GM12874 (cell line): ENCODE measurements at regions not wholly inside any gene's neighbourhood (a gene's known extent, or its start where the extent isn't known, plus 50 kb on each side); places are given as distances from the start of the nearest gene placed in this dataset.

ENCODE experiments used
- TF ChIP-seq, protein P1 (sequence below): IDR thresholded peaks from 2 replicates; pipeline ENCODE4 v1.5.1; 2011; ENCODE audit warnings: low read depth, mild to moderate bottlenecking, control low read depth, low read length, moderate library complexity; ENCODE audit not compliant: insufficient read depth

DNA sequence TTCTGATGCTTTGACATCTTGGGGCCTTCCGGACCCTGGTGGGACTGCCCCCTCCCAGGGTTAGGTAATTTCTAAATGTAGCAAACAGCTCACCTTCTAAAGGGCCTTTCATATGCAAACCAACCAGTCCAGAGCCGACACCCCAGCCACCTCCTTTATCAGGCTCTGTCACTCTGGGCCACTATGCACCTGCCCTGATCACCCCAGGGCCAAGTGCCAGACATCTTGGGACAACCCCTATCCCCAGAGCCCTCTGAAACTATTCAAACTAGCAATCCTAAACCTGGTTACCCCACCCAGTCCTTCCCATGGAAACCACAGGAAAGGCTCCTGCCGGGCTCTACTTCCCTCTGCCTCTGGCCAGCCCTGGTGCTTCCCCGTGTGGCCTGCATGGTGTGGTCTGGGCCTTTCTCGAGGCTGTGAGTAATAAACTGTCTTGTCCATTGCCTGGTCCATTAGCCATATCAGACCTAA, 91.2 kb upstream of the TNRC6C start:
- TF ChIP-seq, protein P1, sequence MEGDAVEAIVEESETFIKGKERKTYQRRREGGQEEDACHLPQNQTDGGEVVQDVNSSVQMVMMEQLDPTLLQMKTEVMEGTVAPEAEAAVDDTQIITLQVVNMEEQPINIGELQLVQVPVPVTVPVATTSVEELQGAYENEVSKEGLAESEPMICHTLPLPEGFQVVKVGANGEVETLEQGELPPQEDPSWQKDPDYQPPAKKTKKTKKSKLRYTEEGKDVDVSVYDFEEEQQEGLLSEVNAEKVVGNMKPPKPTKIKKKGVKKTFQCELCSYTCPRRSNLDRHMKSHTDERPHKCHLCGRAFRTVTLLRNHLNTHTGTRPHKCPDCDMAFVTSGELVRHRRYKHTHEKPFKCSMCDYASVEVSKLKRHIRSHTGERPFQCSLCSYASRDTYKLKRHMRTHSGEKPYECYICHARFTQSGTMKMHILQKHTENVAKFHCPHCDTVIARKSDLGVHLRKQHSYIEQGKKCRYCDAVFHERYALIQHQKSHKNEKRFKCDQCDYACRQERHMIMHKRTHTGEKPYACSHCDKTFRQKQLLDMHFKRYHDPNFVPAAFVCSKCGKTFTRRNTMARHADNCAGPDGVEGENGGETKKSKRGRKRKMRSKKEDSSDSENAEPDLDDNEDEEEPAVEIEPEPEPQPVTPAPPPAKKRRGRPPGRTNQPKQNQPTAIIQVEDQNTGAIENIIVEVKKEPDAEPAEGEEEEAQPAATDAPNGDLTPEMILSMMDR = no peak

DNA sequence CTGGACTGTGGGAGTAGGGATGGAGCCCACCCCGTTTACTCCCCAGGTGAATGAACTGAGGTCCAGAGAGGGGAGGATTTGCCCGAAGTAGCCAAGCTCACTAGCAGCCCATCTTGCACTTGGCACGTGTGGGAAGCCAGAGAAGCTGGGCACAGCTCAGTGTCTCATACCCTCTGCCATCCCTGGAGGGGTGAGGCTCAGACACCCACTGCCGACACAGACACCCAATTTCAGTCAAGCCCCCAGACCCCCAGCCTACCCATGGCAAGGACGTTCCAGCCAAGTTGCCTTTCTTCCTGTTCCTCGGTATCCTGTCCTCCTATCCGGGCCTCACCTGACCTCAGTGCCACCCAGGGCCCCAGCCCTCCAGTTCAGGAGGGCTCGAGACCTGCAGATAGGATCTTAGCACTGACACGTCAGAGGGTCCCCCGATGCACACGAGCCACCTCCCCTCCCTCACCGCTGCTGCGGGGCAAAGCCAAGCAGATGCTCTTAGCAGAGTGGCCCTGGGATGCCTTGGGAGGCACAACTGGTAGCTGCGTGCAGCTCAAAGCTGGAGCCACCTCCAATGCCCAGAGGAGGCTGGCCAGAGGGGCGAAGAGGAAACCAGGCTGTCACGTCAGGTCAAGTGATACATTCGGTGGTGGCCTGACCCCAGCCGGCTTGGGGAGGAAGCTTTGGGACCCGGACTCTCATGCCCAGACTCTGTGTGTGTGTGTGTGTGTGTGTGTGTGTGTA, 90.4 kb upstream of the TNRC6C start:
- TF ChIP-seq, protein P1 = no peak

DNA sequence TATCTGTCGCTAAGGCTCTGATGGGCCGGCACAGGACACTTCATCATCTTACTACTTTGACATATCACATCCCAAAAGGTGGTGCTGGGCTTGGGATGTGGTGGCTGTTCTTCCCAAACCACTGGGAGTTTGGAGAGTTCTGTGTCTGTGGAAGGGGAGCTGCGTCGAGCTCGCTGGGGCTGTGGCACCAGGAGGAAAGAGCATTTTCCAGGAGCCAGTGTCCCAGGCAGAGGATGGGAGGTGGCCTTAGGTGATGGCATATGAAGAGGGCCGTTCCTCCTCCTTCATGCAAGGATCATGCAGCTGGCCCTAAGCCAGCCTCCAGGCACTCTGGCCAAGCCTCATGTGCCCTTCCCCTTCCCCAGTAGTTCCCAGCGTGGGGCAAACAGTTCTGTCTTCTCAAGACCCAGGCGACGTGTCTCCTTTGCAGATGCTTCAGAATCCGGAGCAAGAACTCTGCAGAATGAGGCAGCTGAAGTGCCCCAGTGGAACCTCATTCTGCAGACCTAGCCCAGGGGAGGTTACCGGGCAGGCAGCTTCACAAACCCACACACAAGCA, 89.4 kb upstream of the TNRC6C start:
- TF ChIP-seq, protein P1 = no peak

DNA sequence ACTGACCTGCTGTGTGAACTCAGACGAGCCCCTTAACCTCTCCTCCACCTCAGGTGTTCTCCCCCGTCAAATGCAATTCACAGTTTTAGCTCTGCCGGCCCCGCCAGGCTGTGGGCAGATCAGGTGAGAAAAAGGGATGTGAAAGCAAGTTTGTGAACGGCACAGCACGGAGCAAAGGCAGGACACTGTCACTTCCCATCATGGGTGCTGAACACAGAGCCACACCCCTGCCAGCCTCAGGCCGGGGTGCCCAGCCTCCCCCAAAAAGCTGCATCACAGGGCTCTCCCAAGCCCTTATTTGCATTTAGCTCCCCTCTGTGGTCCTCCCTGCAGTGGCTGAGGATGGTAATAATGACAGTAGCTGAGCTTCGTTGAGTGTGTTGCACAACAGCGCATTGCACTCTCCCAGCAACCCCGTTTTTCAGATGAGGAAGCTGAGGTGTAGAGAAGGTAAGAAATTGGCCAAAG, 88.8 kb upstream of the TNRC6C start:
- TF ChIP-seq, protein P1 = no peak

DNA sequence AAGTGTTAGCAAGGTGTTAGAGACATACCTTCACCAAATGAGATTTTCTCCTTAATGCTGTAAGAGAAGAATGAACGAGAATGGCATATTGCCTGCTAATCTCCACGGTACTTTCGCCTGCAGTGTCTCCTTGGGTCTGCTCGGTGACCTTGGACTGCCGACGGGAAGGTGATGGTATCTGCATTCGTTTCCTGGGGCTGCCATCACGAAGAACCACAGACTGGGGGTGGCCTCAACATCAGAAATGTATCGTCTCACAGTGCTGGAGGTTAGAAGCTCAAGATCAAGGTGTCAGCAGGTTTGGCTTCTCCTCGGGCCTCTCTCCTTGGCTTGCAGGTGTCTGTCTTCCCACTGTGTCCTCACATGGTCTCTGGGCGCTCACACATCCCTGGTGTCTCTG, 86.3 kb upstream of the TNRC6C start:
- TF ChIP-seq, protein P1 = no peak

DNA sequence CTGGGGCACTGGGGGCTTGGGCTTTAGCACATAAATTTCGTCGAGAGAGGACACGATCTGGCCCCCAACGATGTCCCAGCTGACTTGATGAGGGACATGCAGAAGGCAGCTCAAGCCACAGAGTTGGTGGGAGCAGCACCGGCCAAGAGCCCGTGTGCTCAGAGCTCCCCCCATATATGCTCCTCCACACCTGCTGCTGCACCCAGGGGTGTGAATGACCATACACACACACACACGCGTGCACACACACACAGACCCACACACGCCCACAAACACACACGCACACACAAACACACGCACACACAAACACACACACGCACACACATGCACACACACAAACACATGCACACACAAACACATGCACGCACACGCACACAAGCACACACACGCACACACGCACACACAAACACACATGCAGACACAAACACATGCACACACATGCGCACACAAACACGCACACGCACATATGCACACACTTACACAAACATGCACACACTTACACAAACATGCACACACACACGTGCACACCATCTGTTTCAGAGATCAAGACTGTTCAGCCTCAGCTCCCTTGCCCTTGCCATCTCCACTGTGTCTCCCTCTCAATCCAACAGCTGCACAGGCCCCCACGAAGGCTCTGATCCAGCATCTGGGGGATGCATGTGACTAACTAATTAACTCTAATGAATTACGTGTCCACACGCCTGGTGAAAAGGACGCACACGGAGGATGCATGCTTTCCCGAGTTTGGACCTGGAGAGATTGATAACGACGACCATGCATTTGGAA, 85.6 kb upstream of the TNRC6C start:
- TF ChIP-seq, protein P1 = no peak

DNA sequence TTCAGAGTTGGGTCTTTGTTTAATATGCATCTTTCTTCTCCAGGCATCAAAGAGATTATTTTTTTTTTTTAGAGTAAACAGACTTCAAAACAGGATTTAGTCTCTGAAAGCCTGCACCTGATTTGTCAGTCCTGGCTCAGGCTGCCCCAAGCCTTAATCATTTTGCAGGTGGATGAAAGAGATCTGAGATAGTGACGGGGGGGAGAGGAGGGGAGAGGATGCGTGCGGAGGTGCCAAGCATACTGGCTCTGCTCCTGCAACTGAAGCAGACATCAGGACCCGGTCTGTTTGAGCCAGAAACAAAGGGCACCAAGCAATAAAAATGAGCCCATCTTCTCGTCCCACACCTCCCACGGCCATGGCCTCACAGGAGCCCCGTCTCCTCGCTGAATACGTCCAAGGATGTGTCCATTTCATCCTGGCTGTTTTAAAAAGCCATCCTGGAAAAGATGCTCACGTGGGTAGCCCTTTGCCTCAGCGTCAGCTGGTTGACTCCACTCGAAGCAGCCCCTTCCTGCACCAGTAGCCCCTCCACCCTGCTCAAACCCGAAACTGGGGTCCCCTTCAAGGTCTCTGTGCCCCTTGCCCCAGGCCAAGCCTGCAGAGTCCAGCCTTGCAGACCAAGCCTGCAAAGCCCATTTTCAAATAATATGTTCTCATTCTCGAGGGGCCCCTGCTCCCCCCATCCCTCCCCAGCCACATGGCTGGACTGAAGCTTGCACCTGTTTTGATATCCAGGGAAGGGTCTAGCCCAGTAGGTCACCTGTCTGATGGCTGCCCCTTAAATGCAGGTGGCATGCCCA, 84.8 kb upstream of the TNRC6C start:
- TF ChIP-seq, protein P1 = no peak
